Fibroblast of skin of abdomen (primary cell): ENCODE measurements at regions not wholly inside any gene's neighbourhood (a gene's known extent, or its start where the extent isn't known, plus 50 kb on each side); places are given as distances from the start of the nearest gene placed in this dataset.

Experiments used
- DNase-seq: peaks from one replicate; pipeline ENCODE4 v3.0.0-alpha.2; 2013

DNA sequence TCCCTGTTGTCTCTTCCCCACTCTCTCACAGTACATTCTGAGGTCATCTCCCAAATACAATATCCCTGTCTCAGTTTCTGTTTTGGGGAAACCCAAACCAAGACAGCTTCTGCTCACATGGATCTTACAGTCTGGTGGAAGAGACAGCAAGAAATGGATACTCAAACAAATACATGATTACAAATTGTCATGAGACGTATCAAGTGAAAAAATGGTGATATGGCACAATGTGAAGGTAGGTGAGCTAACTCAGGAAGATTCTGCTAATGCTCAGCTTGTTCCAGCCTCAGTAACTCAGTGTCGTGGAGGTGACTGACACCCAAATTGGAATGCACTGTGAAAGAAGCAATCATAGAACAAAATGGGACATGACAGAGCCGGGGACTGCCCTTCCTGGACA, 68.3 kb downstream of the CHST1 start:
- no peak for DNase-seq

GRCh38 chr11:45596571-45596970, 68.9 kb downstream of the CHST1 start:
- DNase-seq, result no peak

- no peak for DNase-seq
Observed at GRCh38 chr11:45593992-45594391, 71.4 kb downstream of the CHST1 start.

DNA sequence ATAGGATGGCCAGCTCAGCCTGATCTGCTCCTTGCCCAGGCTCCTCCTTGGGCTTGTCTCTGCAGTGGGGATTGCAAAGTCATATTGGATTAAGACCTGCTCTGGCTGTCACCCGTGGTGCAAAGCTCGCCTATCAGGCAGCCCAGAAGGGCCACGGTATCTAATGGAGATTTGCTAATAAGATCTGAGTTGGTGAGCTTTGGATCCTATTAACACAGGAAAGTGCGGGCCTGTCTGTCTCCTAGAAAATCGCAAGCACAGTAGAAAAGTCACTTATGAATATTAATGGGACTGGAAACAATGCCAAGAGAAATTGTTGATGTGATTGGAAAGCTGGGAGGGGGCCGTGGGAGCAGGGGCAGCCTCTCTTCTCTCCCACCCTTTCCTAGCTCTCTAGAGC, 72.8 kb downstream of the CHST1 start:
- DNase-seq, result no peak

- DNase-seq, result no peak
Observed at GRCh38 chr11:45590743-45591142, 74.7 kb downstream of the CHST1 start.

- DNase-seq, result no peak
Observed at GRCh38 chr11:45585205-45585604, 80.2 kb downstream of the CHST1 start.

GRCh38 chr11:45583981-45584566, 81.3 kb downstream of the CHST1 start:
- no peak for DNase-seq

GRCh38 chr11:45580399-45580798, 85.0 kb downstream of the CHST1 start:
- peak; percentile 22 for DNase-seq

GRCh38 chr11:45578316-45578715, 87.1 kb downstream of the CHST1 start:
- no peak for DNase-seq

DNA sequence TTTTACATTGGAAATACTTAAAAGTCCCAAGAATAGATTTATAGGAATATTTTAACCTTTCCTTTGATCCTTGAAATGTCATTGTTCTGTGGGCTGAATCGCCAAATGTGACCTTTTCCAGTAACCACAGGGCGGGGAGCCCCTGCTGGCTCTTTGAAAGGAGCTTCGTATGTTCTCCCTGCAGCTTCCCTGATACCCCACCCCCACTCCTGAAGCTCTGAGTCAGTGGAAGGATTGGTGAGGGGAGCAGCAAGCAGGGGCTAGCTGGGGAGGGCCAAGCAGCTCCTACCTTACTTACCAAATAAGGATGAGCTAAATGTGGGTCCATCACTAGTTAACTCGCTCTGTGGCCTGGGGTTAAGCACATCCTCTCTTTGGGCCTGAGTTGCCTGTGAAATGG, 87.7 kb downstream of the CHST1 start:
- DNase-seq, result no peak

- DNase-seq, result no peak
Observed at GRCh38 chr11:45576461-45577215, 88.8 kb downstream of the CHST1 start.

- DNase-seq, result no peak
Observed at GRCh38 chr11:45573728-45574127, 91.7 kb downstream of the CHST1 start.

GRCh38 chr11:45572354-45573123, 92.9 kb downstream of the CHST1 start:
- DNase-seq, result no peak

DNA sequence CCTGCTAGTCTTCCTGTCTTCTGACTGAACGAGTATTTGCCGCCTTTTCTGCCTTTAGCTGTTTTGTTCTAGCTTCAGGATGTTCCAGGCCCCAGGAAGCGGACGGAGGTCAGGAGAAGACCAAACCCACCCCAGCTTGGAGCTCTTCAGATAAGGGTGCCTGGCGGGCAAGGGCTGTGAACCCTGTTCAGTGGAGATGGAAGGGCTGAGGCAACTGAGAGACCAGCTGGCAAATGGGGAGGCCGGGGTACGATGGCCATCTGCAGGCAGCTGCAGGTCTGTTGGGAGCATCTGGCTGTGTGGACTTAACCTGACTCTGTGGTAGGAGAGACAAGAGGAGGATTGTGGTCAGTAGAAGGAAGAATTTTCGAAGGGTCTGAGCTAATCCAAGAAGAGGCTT, 95.6 kb downstream of the CHST1 start:
- DNase-seq, result no peak

DNA sequence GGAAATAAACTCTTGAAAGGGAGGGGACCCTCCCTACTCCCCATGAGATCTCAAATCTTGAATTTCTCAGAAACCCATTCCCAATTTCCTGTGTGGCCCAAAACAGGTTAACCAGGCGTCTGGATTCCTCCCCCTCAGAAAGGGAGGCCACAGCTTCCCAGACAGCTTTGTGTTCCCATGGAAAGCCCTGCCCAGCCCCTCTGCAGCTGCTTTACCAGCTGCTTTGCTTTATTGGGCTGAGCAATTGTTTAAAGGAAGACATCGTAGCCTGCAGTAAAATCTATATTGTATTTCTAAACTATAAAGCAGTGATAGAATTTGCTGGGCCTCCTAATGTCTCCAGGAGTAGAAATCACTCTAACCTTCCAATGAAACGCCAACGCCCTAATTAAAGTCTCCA, 97.4 kb downstream of the CHST1 start:
- DNase-seq, result no peak

- DNase-seq, result no peak
Observed at GRCh38 chr11:45565446-45565988, 99.9 kb downstream of the CHST1 start.

- no peak for DNase-seq
Observed at GRCh38 chr11:45563810-45564209, 101.6 kb downstream of the CHST1 start.

GRCh38 chr11:45563171-45563570, 102.3 kb downstream of the CHST1 start:
- DNase-seq, result no peak

DNA sequence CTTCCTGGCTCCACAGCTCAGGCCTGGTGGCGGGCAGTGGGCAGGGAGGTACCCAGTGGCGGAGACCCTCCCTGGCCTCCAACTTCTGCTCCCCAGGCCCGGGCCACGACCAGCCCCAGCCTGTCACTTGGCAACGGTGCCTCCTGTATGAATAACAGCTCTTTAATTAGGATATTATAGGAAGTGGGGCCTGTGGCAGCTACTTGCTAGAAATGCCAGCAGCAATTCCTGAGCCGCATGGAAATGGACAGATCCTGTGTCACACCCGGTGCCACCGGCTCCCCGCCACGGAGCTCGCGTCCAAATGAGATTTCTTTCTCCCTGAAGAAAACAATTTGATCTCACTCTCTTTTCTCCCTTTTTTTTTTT, 104.5 kb downstream of the CHST1 start:
- no peak for DNase-seq

DNA sequence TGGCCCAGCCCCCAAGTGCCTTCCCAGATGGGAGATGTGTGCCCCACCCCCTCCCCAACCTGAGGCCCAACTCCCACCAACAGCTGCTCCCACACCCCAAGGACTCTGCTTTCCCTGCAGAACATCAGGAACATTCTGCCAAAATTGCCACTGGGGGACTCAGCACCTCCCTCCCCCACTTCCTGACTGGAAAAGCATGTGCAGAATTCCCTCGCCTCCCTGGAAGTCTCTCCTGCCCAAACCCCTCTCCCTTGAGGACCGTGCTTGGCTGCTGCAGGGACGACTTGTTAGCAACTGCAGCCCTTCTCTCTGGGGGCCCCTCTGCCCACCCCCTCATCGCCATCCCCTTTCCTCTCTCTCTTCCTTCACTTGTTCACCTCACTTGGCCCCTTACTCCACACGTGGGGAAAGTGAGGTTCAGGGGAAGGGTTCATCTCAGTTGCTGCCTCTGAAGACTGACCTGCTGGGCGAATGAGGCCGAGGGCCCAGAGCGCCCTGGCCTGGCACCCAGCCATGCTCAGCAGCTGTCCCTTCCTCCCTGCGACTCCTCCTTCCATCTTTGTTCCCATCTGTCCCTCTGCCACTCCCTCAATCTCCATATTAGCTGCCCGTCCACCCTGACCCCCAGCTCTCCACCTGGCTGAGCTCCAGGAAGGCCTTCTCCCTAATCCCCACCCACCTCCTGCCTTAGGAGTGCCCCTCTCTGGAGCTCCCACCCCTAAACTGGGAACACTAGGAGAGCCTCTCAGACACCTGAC, 105.1 kb downstream of the CHST1 start:
- DNase-seq, result no peak

- no peak for DNase-seq
Observed at GRCh38 chr11:45556851-45557707, 108.3 kb downstream of the CHST1 start.
